OCI-LY7 (cell line): ENCODE measurements at regions not wholly inside any gene's neighbourhood (a gene's known extent, or its start where the extent isn't known, plus 50 kb on each side); places are given as distances from the start of the nearest gene placed in this dataset.

Source experiments
- BruUV-seq: library from RNA; stranded (reverse); fragments of 400-500 nt; replicated peaks from 2 replicates; lab custom pipeline; 2021; lab: Mats Ljungman, UMichigan
- CTCF ChIA-PET: fragments of 300-600 bp; sonication (Branson Sonifier 250); formaldehyde crosslinking; loops from one replicate; lab custom pipeline; 2022; ENCODE audit warnings: antibody characterized with exemption; ENCODE audit not compliant: unreplicated experiment; lab: Charles Lee
- POLR2A ChIA-PET: fragments of 300-600 bp; sonication (Branson Sonifier 250); formaldehyde crosslinking; loops from one replicate; lab custom pipeline; 2022; ENCODE audit warnings: antibody characterized with exemption; lab: Charles Lee
- DNase-seq: peaks from one replicate; pipeline ENCODE4 v3.0.0-alpha.2; 2015; ENCODE audit warnings: low spot score
- H2AFZ ChIP-seq: fragments of 200-600 bp; sonication (generic), shearing (Covaris generic); 2 replicates; pipeline ENCODE4 v1.6.1; 2014; ENCODE audit warnings: mild to moderate bottlenecking, antibody characterized with exemption, low read length, moderate library complexity
- H3K27ac ChIP-seq: fragments of 200-600 bp; sonication (generic); 2 replicates; pipeline ENCODE4 v1.5.1; 2014; ENCODE audit warnings: mixed run types, low read depth, mild to moderate bottlenecking, moderate library complexity, low read length, inconsistent platforms; ENCODE audit not compliant: poor library complexity, severe bottlenecking
- H3K36me3 ChIP-seq: fragments of 200-600 bp; sonication (generic); 2 replicates; pipeline ENCODE4 v1.6.1; 2014; ENCODE audit warnings: mild to moderate bottlenecking, antibody characterized with exemption, low read length, moderate library complexity, mixed read lengths; ENCODE audit not compliant: insufficient read depth
- H3K4me1 ChIP-seq: fragments of 200-600 bp; sonication (generic); 2 replicates; pipeline ENCODE4 v1.5.1; 2014; ENCODE audit warnings: mild to moderate bottlenecking, low read length; ENCODE audit not compliant: insufficient read depth, poor library complexity, severe bottlenecking
- H3K4me2 ChIP-seq: fragments of 200-600 bp; sonication (generic); 2 replicates; pipeline ENCODE4 v1.6.1; 2014; ENCODE audit warnings: mild to moderate bottlenecking, low read length
- H3K4me3 ChIP-seq: fragments of 200-600 bp; sonication (generic); 2 replicates; pipeline ENCODE4 v1.5.1; 2014; ENCODE audit warnings: mild to moderate bottlenecking, low read depth, low read length; ENCODE audit not compliant: poor library complexity, severe bottlenecking
- H3K79me2 ChIP-seq: fragments of 200-600 bp; sonication (generic); 2 replicates; pipeline ENCODE4 v1.6.1; 2016; ENCODE audit warnings: low read depth, mild to moderate bottlenecking, low read length, moderate library complexity, mixed read lengths; ENCODE audit not compliant: insufficient read depth
- H3K9me2 ChIP-seq: fragments of 200-600 bp; sonication (generic); 2 replicates; pipeline ENCODE4 v1.6.1; 2016; ENCODE audit warnings: mild to moderate bottlenecking, low read length, mixed read lengths; ENCODE audit not compliant: insufficient read depth
- H3K9me3 ChIP-seq: fragments of 200-600 bp; sonication (generic); 2 replicates; pipeline ENCODE4 v1.6.1; 2014; ENCODE audit warnings: mild to moderate bottlenecking, mixed run types, low read length, mixed read lengths
- H4K20me1 ChIP-seq: fragments of 200-600 bp; sonication (generic); 2 replicates; pipeline ENCODE4 v1.6.1; 2014; ENCODE audit warnings: mild to moderate bottlenecking, antibody characterized with exemption, low read length, moderate library complexity, mixed read lengths; ENCODE audit not compliant: insufficient read depth
- CTCF ChIP-seq: fragments of 200-600 bp; sonication (generic); conservative IDR thresholded peaks from 2 replicates; pipeline ENCODE4 v1.5.1; 2014; ENCODE audit warnings: mild to moderate bottlenecking, antibody characterized with exemption, low read length, moderate library complexity, mixed read lengths
- EZH2phosphoT487 ChIP-seq: fragments of 200-600 bp; sonication (generic); IDR thresholded peaks from 2 replicates; pipeline ENCODE4 v1.6.1; 2018; ENCODE audit warnings: low read depth, borderline replicate concordance, mild to moderate bottlenecking, mixed run types, antibody characterized with exemption, low read length, moderate library complexity, mixed read lengths
- intact Hi-C: fragments of 100-400 bp; cut with micrococcal nuclease; formaldehyde crosslinking; loops from one replicate; pipeline ENCODE4 v1.10.0; 2022; ENCODE audit not compliant: unreplicated experiment

GRCh38 chr2:83369601-83370418 lies 1089.3 kb downstream of the SUCLG1 start:
- no peaks in the 10 kb centered on the region for H3K9me3 ChIP-seq
- no peak overlapping the region for H2AFZ ChIP-seq
- no peaks in the 10 kb centered on the region for H3K79me2 ChIP-seq
- no peak for DNase-seq
- H3K36me3 ChIP-seq, result no peaks in the 10 kb centered on the region
- H4K20me1 ChIP-seq, result no peaks in the 10 kb centered on the region
- no peaks in the 10 kb centered on the region for H3K4me1 ChIP-seq
- no peak overlapping the region for H3K4me2 ChIP-seq
- H3K27ac ChIP-seq, result no peak overlapping the region
- TF ChIP-seq EZH2phosphoT487 (no peak), CTCF (no peak)
- H3K9me2 ChIP-seq, result no peaks in the 10 kb centered on the region
- intact Hi-C loops, result no loop called here
- ChIA-PET CTCF (no interaction called here), POLR2A (interaction anchor here (0.6 kb wide), 1 partner anchor 178 kb away, joined by 3 read pairs; no protein-coding TSS in a partner anchor)
- H3K4me3 ChIP-seq, result no peak overlapping the region
- no TSS peak for BruUV-seq

DNA sequence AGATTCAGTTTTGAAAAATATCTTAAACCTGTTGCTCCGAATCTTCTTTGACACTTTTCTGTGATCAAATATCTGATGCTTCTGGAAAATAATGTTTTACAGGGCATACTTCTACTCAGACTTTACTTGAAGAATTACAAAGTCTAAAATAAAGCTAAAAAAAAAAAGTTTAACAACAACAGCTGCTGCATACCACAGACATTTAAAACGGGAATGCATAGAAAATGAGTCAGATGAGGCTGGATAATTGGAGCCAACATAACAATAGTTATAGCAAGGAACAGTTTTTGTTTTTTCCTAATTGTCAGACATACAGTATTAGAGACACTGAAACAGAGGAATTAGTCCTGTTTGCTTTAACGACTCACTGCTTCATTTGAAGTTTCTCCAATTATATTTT lies 1090.2 kb downstream of the SUCLG1 start:
- Histone ChIP-seq H3K4me1 (no peaks in the 10 kb centered on the region), H3K4me3 (no peak overlapping the region), H3K9me2 (no peaks in the 10 kb centered on the region), H4K20me1 (no peaks in the 10 kb centered on the region), H2AFZ (no peak overlapping the region), H3K36me3 (no peaks in the 10 kb centered on the region), H3K79me2 (no peaks in the 10 kb centered on the region; the same call in 1 of the 2 replicates), H3K27ac (no peak overlapping the region), H3K4me2 (no peak overlapping the region), H3K9me3 (no peaks in the 10 kb centered on the region)
- no peak for TF ChIP-seq CTCF
- no peak for TF ChIP-seq EZH2phosphoT487
- ChIA-PET CTCF (no interaction called here), POLR2A (interaction anchor here (0.7 kb wide), 1 partner anchor 160 kb away, joined by 4 read pairs; no protein-coding TSS in a partner anchor)
- intact Hi-C loops, result no loop called here
- DNase-seq, result no peak
- BruUV-seq, result no TSS peak

- Histone ChIP-seq H3K36me3 (no peaks in the 10 kb centered on the region), H4K20me1 (no peaks in the 10 kb centered on the region), H3K27ac (no peak overlapping the region), H3K4me1 (no peaks in the 10 kb centered on the region), H3K9me3 (no peaks in the 10 kb centered on the region), H3K4me2 (no peak overlapping the region), H2AFZ (no peak overlapping the region), H3K4me3 (no peak overlapping the region), H3K9me2 (no peaks in the 10 kb centered on the region), H3K79me2 (no peaks in the 10 kb centered on the region; the same call in 1 of the 2 replicates)
- no TSS peak for BruUV-seq
- intact Hi-C loops, result no loop called here
- no peak for DNase-seq
- TF ChIP-seq EZH2phosphoT487, result no peak
- no peak for TF ChIP-seq CTCF
- ChIA-PET CTCF (no interaction called here), POLR2A (no interaction called here)
Observed at GRCh38 chr2:83368461-83368860, 1090.6 kb downstream of the SUCLG1 start.
